AG10803 (cell line): ENCODE measurements at regions not wholly inside any gene's neighbourhood (a gene's known extent, or its start where the extent isn't known, plus 50 kb on each side); places are given as distances from the start of the nearest gene placed in this dataset.
A peak's percentile ranks its signal among the peaks of the same experiment; 100 is the strongest.

Experiments used
- DNase-seq: peaks from one replicate; pipeline ENCODE4 v3.0.0; 2010; ENCODE audit warnings: low read depth
- H3K4me3 ChIP-seq: 2 replicates; pipeline ENCODE4 v1.5.1; 2011; ENCODE audit warnings: mild to moderate bottlenecking, low read length, control low read depth
- CTCF ChIP-seq: conservative IDR thresholded peaks from 2 replicates; pipeline ENCODE4 v1.5.1; 2011; ENCODE audit warnings: mild to moderate bottlenecking, low read length, control low read depth, inconsistent platforms

- no peak for TF ChIP-seq CTCF
- H3K4me3 ChIP-seq: no peak overlapping the region
- no peak for DNase-seq
These were observed 291.4 kb upstream of the IGFBP7 start for GRCh38 chr4:57401586-57401985.

GRCh38 chr4:57378766-57379165 is 268.6 kb upstream of the IGFBP7 start:
- peak; percentile 9 for DNase-seq
- no peak overlapping the region for H3K4me3 ChIP-seq
- no peak for TF ChIP-seq CTCF

- no peak for TF ChIP-seq CTCF
- no peak overlapping the region for H3K4me3 ChIP-seq
- peak; percentile 20 for DNase-seq
These were observed 264.8 kb upstream of the IGFBP7 start for GRCh38 chr4:57374866-57375595.

GRCh38 chr4:57373991-57374390 is 263.8 kb upstream of the IGFBP7 start:
- no peak for TF ChIP-seq CTCF
- no peak overlapping the region for H3K4me3 ChIP-seq
- no peak for DNase-seq

- TF ChIP-seq CTCF: no peak
- H3K4me3 ChIP-seq: no peak overlapping the region
- DNase-seq: no peak
These were observed 261.5 kb upstream of the IGFBP7 start for GRCh38 chr4:57371671-57372070.

GRCh38 chr4:57370691-57371090 is 260.5 kb upstream of the IGFBP7 start:
- no peak overlapping the region for H3K4me3 ChIP-seq
- no peak for DNase-seq
- no peak for TF ChIP-seq CTCF

- H3K4me3 ChIP-seq: no peak overlapping the region
- TF ChIP-seq CTCF: no peak
- no peak for DNase-seq
These were observed 259.3 kb upstream of the IGFBP7 start for GRCh38 chr4:57369446-57369845.
